ENCODE measurements at regions not wholly inside any gene's neighbourhood (a gene's known extent, or its start where the extent isn't known, plus 50 kb on each side); places are given as distances from the start of the nearest gene placed in this dataset.

GRCh38 chr2:78416625-78417300 lies 608.7 kb upstream of the REG3G start:
- peaks cover 7% of the 10 kb centered on the region for H3K9me3 Mint-ChIP-seq
- ATAC-seq: no peak
- H3K4me1 Mint-ChIP-seq: no peaks in the 10 kb centered on the region
- no peaks in the 10 kb centered on the region for H3K36me3 Mint-ChIP-seq
- H3K4me3 Mint-ChIP-seq: no peak overlapping the region
- no peaks in the 10 kb centered on the region for H3K27me3 Mint-ChIP-seq
- H3K27ac Mint-ChIP-seq: no peak overlapping the region

GRCh38 chr2:78417355-78417754 lies 608.1 kb upstream of the REG3G start:
- H3K36me3 Mint-ChIP-seq: no peaks in the 10 kb centered on the region
- no peak overlapping the region for H3K27ac Mint-ChIP-seq
- H3K4me1 Mint-ChIP-seq: no peaks in the 10 kb centered on the region
- peaks cover 7% of the 10 kb centered on the region for H3K9me3 Mint-ChIP-seq
- no peaks in the 10 kb centered on the region for H3K27me3 Mint-ChIP-seq
- no peak for ATAC-seq
- H3K4me3 Mint-ChIP-seq: no peak overlapping the region

- Mint-ChIP-seq H3K27me3 (no peaks in the 10 kb centered on the region), H3K4me1 (no peaks in the 10 kb centered on the region), H3K4me3 (no peak overlapping the region), H3K27ac (no peak overlapping the region), H3K9me3 (peaks cover 7% of the 10 kb centered on the region), H3K36me3 (no peaks in the 10 kb centered on the region)
- no peak for ATAC-seq
Measured at GRCh38 chr2:78418021-78418420, 607.5 kb upstream of the REG3G start.

GRCh38 chr2:78420132-78420531 lies 605.4 kb upstream of the REG3G start:
- Mint-ChIP-seq H3K4me3 (no peak overlapping the region), H3K27ac (no peak overlapping the region), H3K9me3 (peaks cover 7% of the 10 kb centered on the region), H3K27me3 (no peaks in the 10 kb centered on the region), H3K4me1 (no peaks in the 10 kb centered on the region), H3K36me3 (no peaks in the 10 kb centered on the region)
- no peak for ATAC-seq

GRCh38 chr2:78423631-78424030 lies 601.9 kb upstream of the REG3G start:
- peaks cover 3% of the 10 kb centered on the region for H3K9me3 Mint-ChIP-seq
- no peaks in the 10 kb centered on the region for H3K27me3 Mint-ChIP-seq
- H3K36me3 Mint-ChIP-seq: no peaks in the 10 kb centered on the region
- no peak for ATAC-seq
- no peak overlapping the region for H3K27ac Mint-ChIP-seq
- H3K4me3 Mint-ChIP-seq: no peak overlapping the region
- H3K4me1 Mint-ChIP-seq: no peaks in the 10 kb centered on the region

- H3K9me3 Mint-ChIP-seq: no peaks in the 10 kb centered on the region
- no peak overlapping the region for H3K4me3 Mint-ChIP-seq
- H3K27ac Mint-ChIP-seq: no peak overlapping the region
- no peaks in the 10 kb centered on the region for H3K36me3 Mint-ChIP-seq
- H3K27me3 Mint-ChIP-seq: no peaks in the 10 kb centered on the region
- H3K4me1 Mint-ChIP-seq: no peaks in the 10 kb centered on the region
- ATAC-seq: no peak
Measured at GRCh38 chr2:78427170-78427569, 598.3 kb upstream of the REG3G start.

- H3K27me3 Mint-ChIP-seq: no peaks in the 10 kb centered on the region
- no peak for ATAC-seq
- no peak overlapping the region for H3K4me3 Mint-ChIP-seq
- H3K27ac Mint-ChIP-seq: no peak overlapping the region
- no peaks in the 10 kb centered on the region for H3K36me3 Mint-ChIP-seq
- H3K4me1 Mint-ChIP-seq: no peaks in the 10 kb centered on the region
- peaks cover 3% of the 10 kb centered on the region for H3K9me3 Mint-ChIP-seq
Measured at GRCh38 chr2:78431241-78431640, 594.3 kb upstream of the REG3G start.

- no peak overlapping the region for H3K27ac Mint-ChIP-seq
- H3K36me3 Mint-ChIP-seq: no peaks in the 10 kb centered on the region
- H3K4me1 Mint-ChIP-seq: no peaks in the 10 kb centered on the region
- H3K4me3 Mint-ChIP-seq: no peak overlapping the region
- H3K27me3 Mint-ChIP-seq: no peaks in the 10 kb centered on the region
- no peak for ATAC-seq
- H3K9me3 Mint-ChIP-seq: peaks cover 12% of the 10 kb centered on the region
Measured at GRCh38 chr2:78439122-78439521, 586.4 kb upstream of the REG3G start.

GRCh38 chr2:78455586-78455985 lies 569.9 kb upstream of the REG3G start:
- no peak overlapping the region for H3K27ac Mint-ChIP-seq
- no peaks in the 10 kb centered on the region for H3K36me3 Mint-ChIP-seq
- H3K4me1 Mint-ChIP-seq: no peaks in the 10 kb centered on the region
- no peak overlapping the region for H3K4me3 Mint-ChIP-seq
- no peaks in the 10 kb centered on the region for H3K27me3 Mint-ChIP-seq
- peaks cover 8% of the 10 kb centered on the region for H3K9me3 Mint-ChIP-seq
- ATAC-seq: no peak

GRCh38 chr2:78457269-78457668 lies 568.2 kb upstream of the REG3G start:
- Mint-ChIP-seq H3K4me1 (no peaks in the 10 kb centered on the region), H3K27me3 (no peaks in the 10 kb centered on the region), H3K4me3 (no peak overlapping the region), H3K36me3 (no peaks in the 10 kb centered on the region), H3K27ac (no peak overlapping the region), H3K9me3 (peaks cover 11% of the 10 kb centered on the region)
- ATAC-seq: no peak

- ATAC-seq: no peak
- no peaks in the 10 kb centered on the region for H3K36me3 Mint-ChIP-seq
- H3K27ac Mint-ChIP-seq: no peak overlapping the region
- H3K4me1 Mint-ChIP-seq: no peaks in the 10 kb centered on the region
- no peaks in the 10 kb centered on the region for H3K27me3 Mint-ChIP-seq
- peaks cover 3% of the 10 kb centered on the region for H3K9me3 Mint-ChIP-seq
- no peak overlapping the region for H3K4me3 Mint-ChIP-seq
Measured at GRCh38 chr2:78465707-78466106, 559.8 kb upstream of the REG3G start.

- no peaks in the 10 kb centered on the region for H3K36me3 Mint-ChIP-seq
- H3K9me3 Mint-ChIP-seq: peaks cover 2% of the 10 kb centered on the region
- H3K4me1 Mint-ChIP-seq: no peaks in the 10 kb centered on the region
- no peak for ATAC-seq
- no peak overlapping the region for H3K27ac Mint-ChIP-seq
- H3K27me3 Mint-ChIP-seq: no peaks in the 10 kb centered on the region
- H3K4me3 Mint-ChIP-seq: no peak overlapping the region
Measured at GRCh38 chr2:78476619-78477229, 548.8 kb upstream of the REG3G start.

- Mint-ChIP-seq H3K4me3 (no peak overlapping the region), H3K27ac (no peak overlapping the region)
- no peak for ATAC-seq
Measured at GRCh38 chr2:78486565-78486964, 538.9 kb upstream of the REG3G start.

GRCh38 chr2:78498125-78498524 lies 527.4 kb upstream of the REG3G start:
- Mint-ChIP-seq H3K27ac (no peak overlapping the region), H3K36me3 (no peaks in the 10 kb centered on the region), H3K27me3 (no peaks in the 10 kb centered on the region), H3K4me3 (no peak overlapping the region), H3K9me3 (peaks cover 8% of the 10 kb centered on the region), H3K4me1 (no peaks in the 10 kb centered on the region)
- no peak for ATAC-seq

More at GRCh38 chr2:78486565-78486964, 538.9 kb upstream of the REG3G start:
- Mint-ChIP-seq H3K9me3 (peaks cover 2% of the 10 kb centered on the region), H3K27me3 (no peaks in the 10 kb centered on the region), H3K4me1 (no peaks in the 10 kb centered on the region), H3K36me3 (no peaks in the 10 kb centered on the region)

- ATAC-seq: no peak
- H3K27ac Mint-ChIP-seq: no peak overlapping the region
- no peak overlapping the region for H3K4me3 Mint-ChIP-seq
- no peaks in the 10 kb centered on the region for H3K4me1 Mint-ChIP-seq
- no peaks in the 10 kb centered on the region for H3K27me3 Mint-ChIP-seq
- H3K9me3 Mint-ChIP-seq: peaks cover 23% of the 10 kb centered on the region
- no peaks in the 10 kb centered on the region for H3K36me3 Mint-ChIP-seq
Measured at GRCh38 chr2:78506301-78506700, 519.2 kb upstream of the REG3G start.

- Mint-ChIP-seq H3K4me1 (no peaks in the 10 kb centered on the region), H3K27ac (no peak overlapping the region), H3K36me3 (no peaks in the 10 kb centered on the region), H3K27me3 (no peaks in the 10 kb centered on the region), H3K4me3 (no peak overlapping the region), H3K9me3 (peaks cover 6% of the 10 kb centered on the region)
- ATAC-seq: no peak
Measured at GRCh38 chr2:78521938-78522337, 503.6 kb upstream of the REG3G start.

Measured in stimulated activated memory B cell treated with anti-CD40 and anti-IgM and Interleukin-4, amounts not matched to agents 10 μg/mL and 1 μg/mL and 100 μg/mL, for 72 hours (primary cell).